ENCODE measurements at regions not wholly inside any gene's neighbourhood (a gene's known extent, or its start where the extent isn't known, plus 50 kb on each side); places are given as distances from the start of the nearest gene placed in this dataset.

- TF ChIP-seq CTCF (IDR thresholded peaks at IDR 0.05) (no peak), POLR2A (IDR thresholded peaks at IDR 0.05) (no peak)
Measured at GRCh38 chr3:175983379-175983778, 1124.2 kb downstream of the NAALADL2 start.
